Body of pancreas (tissue), 4 donors: ENCODE measurements at regions not wholly inside any gene's neighbourhood (a gene's known extent, or its start where the extent isn't known, plus 50 kb on each side); places are given as distances from the start of the nearest gene placed in this dataset.

Source experiments
- POLR2A ChIP-seq, 3 donors: fragments of 450-650 bp; IDR thresholded peaks; one replicate each; pipeline ENCODE4 v1.6.1; 2016; ENCODE audit warnings: antibody characterized with exemption in 3 of 3, mild to moderate bottlenecking in 2 of 3
- TF ChIP-seq, protein P1 (sequence below), 7 experiments: fragments of 450-650 bp in 4 of 7; fragments of 200-600 bp in 3 of 7; sonication (generic) in 3 of 7; IDR thresholded peaks; one replicate each; pipeline ENCODE4 v1.5.1; 2016 to 2019; ENCODE audit warnings: antibody characterized with exemption in 7 of 7

DNA sequence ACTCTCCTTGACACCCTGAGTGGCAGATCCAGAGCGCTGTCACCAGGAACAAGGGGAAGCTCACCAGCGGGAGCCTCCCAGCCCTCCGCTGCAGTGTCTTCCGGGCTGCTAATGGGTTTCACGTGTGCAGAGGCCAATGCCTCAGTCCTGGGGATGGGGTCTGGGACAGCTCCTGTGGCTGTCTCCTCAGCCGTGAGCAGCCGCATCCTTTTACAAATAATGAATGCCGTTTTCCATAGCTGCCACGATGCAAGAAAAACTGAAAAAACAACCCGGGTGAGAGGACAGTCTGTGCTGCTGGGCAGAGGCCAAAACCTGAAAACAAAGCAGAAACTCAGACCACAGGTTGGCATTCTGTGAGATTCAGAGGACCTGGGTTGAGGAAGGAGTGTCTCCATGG, 212.2 kb upstream of the RAB4A start:
- no peak for TF ChIP-seq POLR2A (IDR thresholded peaks at IDR 0.05)
- TF ChIP-seq, protein P1, sequence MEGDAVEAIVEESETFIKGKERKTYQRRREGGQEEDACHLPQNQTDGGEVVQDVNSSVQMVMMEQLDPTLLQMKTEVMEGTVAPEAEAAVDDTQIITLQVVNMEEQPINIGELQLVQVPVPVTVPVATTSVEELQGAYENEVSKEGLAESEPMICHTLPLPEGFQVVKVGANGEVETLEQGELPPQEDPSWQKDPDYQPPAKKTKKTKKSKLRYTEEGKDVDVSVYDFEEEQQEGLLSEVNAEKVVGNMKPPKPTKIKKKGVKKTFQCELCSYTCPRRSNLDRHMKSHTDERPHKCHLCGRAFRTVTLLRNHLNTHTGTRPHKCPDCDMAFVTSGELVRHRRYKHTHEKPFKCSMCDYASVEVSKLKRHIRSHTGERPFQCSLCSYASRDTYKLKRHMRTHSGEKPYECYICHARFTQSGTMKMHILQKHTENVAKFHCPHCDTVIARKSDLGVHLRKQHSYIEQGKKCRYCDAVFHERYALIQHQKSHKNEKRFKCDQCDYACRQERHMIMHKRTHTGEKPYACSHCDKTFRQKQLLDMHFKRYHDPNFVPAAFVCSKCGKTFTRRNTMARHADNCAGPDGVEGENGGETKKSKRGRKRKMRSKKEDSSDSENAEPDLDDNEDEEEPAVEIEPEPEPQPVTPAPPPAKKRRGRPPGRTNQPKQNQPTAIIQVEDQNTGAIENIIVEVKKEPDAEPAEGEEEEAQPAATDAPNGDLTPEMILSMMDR (IDR thresholded peaks at IDR 0.05) = no peak
